ENCODE measurements at regions not wholly inside any gene's neighbourhood (a gene's known extent, or its start where the extent isn't known, plus 50 kb on each side); places are given as distances from the start of the nearest gene placed in this dataset.
"Not testable (repeated sequence)": the region's sequence is repeated elsewhere in the genome, so short reads cannot be mapped to it uniquely, and the experiment has no call there.

DNA sequence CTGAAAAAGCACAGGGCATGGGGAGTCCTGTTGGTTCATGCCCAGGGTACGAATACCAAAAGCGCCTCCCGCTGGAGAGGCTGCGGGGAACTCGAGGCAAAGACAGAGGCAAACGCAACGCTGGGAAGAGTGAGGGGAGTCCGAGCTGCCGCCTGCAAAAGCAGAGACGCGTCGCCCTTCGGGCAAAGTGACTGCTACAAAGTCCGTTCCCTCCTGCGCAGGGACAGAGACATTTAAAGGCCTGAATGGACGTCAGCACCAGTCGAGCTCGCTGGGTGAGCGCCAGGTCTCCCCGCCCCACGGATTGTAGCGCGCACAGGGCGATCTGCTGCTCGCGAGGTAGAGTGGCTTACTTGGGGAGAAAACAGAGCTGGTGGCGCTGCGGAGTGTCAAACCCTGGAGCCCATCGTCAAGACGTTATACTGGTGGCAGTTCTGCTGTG lies 732.8 kb downstream of the ZWINT start:
- peaks cover 9% of the 10 kb centered on the region for H3K27me3 ChIP-seq (ENCODE audit: control insufficient read depth, insufficient read depth, low read length)
- TF ChIP-seq, protein P1, sequence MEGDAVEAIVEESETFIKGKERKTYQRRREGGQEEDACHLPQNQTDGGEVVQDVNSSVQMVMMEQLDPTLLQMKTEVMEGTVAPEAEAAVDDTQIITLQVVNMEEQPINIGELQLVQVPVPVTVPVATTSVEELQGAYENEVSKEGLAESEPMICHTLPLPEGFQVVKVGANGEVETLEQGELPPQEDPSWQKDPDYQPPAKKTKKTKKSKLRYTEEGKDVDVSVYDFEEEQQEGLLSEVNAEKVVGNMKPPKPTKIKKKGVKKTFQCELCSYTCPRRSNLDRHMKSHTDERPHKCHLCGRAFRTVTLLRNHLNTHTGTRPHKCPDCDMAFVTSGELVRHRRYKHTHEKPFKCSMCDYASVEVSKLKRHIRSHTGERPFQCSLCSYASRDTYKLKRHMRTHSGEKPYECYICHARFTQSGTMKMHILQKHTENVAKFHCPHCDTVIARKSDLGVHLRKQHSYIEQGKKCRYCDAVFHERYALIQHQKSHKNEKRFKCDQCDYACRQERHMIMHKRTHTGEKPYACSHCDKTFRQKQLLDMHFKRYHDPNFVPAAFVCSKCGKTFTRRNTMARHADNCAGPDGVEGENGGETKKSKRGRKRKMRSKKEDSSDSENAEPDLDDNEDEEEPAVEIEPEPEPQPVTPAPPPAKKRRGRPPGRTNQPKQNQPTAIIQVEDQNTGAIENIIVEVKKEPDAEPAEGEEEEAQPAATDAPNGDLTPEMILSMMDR (IDR thresholded peaks at IDR 0.05; ENCODE audit: insufficient read depth, low read length, poor library complexity, severe bottlenecking), result peak; percentile 13

DNA sequence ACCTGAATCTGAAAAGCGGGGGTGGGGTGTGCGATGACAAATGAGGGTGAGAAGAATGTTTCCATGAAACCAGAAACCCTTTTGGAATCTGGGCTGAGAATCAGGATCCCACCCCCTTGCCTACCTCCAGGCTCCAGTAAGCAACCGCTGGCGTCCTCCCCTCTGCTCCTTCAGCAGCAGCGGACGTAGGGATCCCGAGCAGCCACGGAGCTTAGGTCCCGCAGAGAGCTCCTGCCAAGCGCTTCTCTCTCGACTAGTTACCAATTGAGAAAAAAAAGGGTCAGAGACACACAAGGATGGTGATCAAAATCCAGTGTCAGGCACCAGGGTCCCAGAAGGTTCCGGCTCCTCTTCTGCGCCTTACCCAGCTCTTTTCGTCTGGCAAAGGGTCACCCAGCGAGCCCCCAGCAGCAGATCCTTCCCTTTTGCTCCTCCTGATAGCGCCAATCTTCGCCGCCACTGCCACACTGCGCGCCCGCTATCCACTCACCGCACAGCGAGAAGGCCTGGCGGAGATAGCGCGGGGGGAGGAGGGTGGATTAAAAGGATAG lies 733.5 kb downstream of the ZWINT start:
- TF ChIP-seq, protein P1 (IDR thresholded peaks at IDR 0.05; ENCODE audit: insufficient read depth, low read length, poor library complexity, severe bottlenecking), result no peak
- H3K4me3 ChIP-seq (ENCODE audit: low read depth, low read length), result peak overlapping the region; percentile 41
- no peak for DNase-seq (ENCODE audit: low read depth)

More for the DNA sequence above, 732.8 kb downstream of the ZWINT start:
- H3K36me3 ChIP-seq (ENCODE audit: control insufficient read depth, insufficient read depth, low read length), result no peaks in the 10 kb centered on the region
- peak overlapping the region; percentile 41 for H3K4me3 ChIP-seq (ENCODE audit: low read depth, low read length)
- DNase-seq (ENCODE audit: low read depth), result no peak

DNA sequence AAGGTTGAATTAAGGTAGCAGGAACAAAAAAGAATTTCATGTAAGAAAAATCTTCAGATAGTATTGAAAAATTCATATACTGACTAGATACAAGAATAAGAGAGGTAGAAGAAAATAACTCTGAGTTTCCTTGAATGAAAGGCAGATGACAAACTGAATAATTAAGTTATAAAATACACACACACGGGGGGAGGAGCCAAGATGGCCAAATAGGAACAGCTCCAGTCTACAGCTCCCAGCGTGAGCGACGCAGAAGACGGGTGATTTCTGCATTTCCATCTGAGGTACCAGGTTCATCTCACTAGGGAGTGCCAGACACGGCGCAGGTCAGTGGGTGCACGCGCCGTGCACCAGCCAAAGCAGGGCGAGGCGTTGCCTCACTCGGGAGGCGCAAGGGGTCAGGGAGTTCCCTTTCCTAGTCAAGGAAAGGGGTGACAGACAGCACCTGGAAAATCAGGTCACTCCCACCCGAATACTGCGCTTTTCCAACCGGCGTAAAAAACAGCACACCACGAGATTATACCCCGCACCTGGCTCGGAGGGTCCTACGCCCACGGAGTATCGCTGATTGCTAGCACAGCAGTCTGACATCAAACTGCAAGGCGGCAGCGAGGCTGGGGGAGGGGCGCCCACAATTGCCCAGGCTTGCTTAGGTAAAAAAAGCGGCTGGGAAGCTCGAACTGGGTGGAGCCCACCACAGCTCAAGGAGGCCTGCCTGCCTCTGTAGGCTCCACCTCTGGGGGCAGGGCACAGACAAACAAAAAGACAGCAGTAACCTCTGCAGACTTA lies 759.2 kb downstream of the ZWINT start:
- H3K4me3 ChIP-seq (ENCODE audit: low read depth, low read length), result peak overlapping the region; percentile 44
- not testable (repeated sequence) for H3K27me3 ChIP-seq (ENCODE audit: control insufficient read depth, insufficient read depth, low read length); DNase-seq (ENCODE audit: low read depth); H3K36me3 ChIP-seq (ENCODE audit: control insufficient read depth, insufficient read depth, low read length)

More for the DNA sequence above, 733.5 kb downstream of the ZWINT start:
- peaks cover 9% of the 10 kb centered on the region for H3K27me3 ChIP-seq (ENCODE audit: control insufficient read depth, insufficient read depth, low read length)
- H3K36me3 ChIP-seq (ENCODE audit: control insufficient read depth, insufficient read depth, low read length), result no peaks in the 10 kb centered on the region

DNA sequence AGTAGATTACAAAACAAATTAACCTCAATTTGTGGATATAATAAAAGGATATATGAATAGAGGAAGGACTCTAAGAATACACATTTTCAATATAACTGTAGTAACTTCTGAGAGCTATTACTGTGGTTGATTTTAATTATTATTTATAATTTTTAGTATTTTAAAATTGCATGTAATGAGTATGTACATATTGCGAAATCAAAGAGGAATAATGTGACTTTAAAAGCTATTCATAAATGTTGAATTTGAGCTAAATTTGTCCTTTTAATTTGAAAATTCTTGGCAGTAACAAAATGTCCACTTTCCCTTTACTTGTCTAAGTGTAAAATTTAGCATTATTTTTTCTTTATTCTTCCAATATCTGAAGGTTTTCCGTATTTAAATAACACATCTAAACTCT lies 750.6 kb upstream of the PCDH15 start:
- H3K27me3 ChIP-seq (ENCODE audit: control insufficient read depth, insufficient read depth, low read length), result no peaks in the 10 kb centered on the region
- TF ChIP-seq, protein P1 (IDR thresholded peaks at IDR 0.05; ENCODE audit: insufficient read depth, low read length, poor library complexity, severe bottlenecking), result no peak

DNA sequence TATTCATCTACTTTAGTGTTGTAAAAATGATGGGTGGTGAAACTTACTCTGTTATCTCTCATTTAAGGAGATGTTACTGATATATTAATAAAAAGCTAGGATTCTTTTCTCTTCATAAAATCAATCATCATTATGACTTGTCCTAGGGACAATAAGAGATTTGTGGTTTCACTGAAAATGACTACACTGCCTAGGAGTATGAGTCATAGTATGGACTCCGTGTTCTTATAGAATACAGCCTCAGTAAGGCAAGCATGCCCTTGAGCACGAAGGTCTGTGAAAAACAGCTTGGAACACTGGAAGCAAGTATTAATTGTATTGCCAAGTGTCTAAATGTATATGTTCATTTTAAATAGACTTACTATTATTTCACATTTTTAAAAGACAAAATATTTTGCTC lies 749.2 kb upstream of the PCDH15 start:
- DNase-seq (ENCODE audit: low read depth), result peak; percentile 32
- no peak overlapping the region for H3K4me3 ChIP-seq (ENCODE audit: low read depth, low read length)
- TF ChIP-seq, protein P1 (IDR thresholded peaks at IDR 0.05; ENCODE audit: insufficient read depth, low read length, poor library complexity, severe bottlenecking), result no peak
- H3K36me3 ChIP-seq (ENCODE audit: control insufficient read depth, insufficient read depth, low read length), result no peaks in the 10 kb centered on the region
- no peaks in the 10 kb centered on the region for H3K27me3 ChIP-seq (ENCODE audit: control insufficient read depth, insufficient read depth, low read length)

More for the DNA sequence above, 750.6 kb upstream of the PCDH15 start:
- no peak overlapping the region for H3K4me3 ChIP-seq (ENCODE audit: low read depth, low read length)
- no peaks in the 10 kb centered on the region for H3K36me3 ChIP-seq (ENCODE audit: control insufficient read depth, insufficient read depth, low read length)
- DNase-seq (ENCODE audit: low read depth), result no peak

DNA sequence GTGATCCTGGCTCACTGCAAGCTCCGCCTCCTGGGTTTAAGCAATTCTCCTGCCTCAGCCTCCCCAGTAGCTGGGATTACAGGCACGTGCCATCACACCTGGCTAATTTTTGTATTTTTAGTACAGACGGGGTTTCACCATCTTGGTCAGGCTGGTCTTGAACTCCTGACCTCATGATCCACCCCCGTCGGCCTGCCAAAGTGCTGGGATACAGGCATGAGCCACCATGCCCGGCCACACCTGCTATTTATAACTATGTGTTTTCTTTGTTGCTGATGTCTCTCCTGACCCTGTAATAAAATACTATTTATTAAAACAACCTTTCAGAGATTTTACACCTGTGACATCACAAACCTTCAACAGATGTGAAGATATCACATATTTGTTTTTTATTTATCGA lies 736.5 kb upstream of the PCDH15 start:
- not testable (repeated sequence) for H3K27me3 ChIP-seq (ENCODE audit: control insufficient read depth, insufficient read depth, low read length); DNase-seq (ENCODE audit: low read depth); H3K4me3 ChIP-seq (ENCODE audit: low read depth, low read length); H3K36me3 ChIP-seq (ENCODE audit: control insufficient read depth, insufficient read depth, low read length)

Data from kidney epithelial cell (primary cell).